MG63 (cell line): ENCODE measurements at regions not wholly inside any gene's neighbourhood (a gene's known extent, or its start where the extent isn't known, plus 50 kb on each side); places are given as distances from the start of the nearest gene placed in this dataset.
"Not testable (repeated sequence)": the region's sequence is repeated elsewhere in the genome, so short reads cannot be mapped to it uniquely, and the experiment has no call there.

Source experiments
- DNase-seq: peaks from one replicate; pipeline ENCODE4 v3.0.0-alpha.2; 2020
- H3K27me3 ChIP-seq: fragments of 250-450 bp; sonication (Bioruptor Pico); 2 replicates; pipeline ENCODE4 v1.5.1; 2020; ENCODE audit warnings: mild to moderate bottlenecking, moderate library complexity
- H3K36me3 ChIP-seq: fragments of 250-450 bp; sonication (Bioruptor Pico); 2 replicates; pipeline ENCODE4 v1.5.1; 2020; ENCODE audit warnings: mild to moderate bottlenecking, moderate library complexity
- H3K4me3 ChIP-seq: fragments of 250-450 bp; sonication (Bioruptor Pico); 2 replicates; pipeline ENCODE4 v1.5.1; 2020; ENCODE audit warnings: mild to moderate bottlenecking, moderate library complexity
- H3K9me3 ChIP-seq: fragments of 250-450 bp; sonication (Bioruptor Pico); 2 replicates; pipeline ENCODE4 v1.5.1; 2020; ENCODE audit warnings: mild to moderate bottlenecking, moderate library complexity

GRCh38 chr1:30361890-30362602, 361.3 kb downstream of the MATN1 start:
- H3K4me3 ChIP-seq, DNase-seq, H3K27me3 ChIP-seq, H3K36me3 ChIP-seq, H3K9me3 ChIP-seq: not testable (repeated sequence)

DNA sequence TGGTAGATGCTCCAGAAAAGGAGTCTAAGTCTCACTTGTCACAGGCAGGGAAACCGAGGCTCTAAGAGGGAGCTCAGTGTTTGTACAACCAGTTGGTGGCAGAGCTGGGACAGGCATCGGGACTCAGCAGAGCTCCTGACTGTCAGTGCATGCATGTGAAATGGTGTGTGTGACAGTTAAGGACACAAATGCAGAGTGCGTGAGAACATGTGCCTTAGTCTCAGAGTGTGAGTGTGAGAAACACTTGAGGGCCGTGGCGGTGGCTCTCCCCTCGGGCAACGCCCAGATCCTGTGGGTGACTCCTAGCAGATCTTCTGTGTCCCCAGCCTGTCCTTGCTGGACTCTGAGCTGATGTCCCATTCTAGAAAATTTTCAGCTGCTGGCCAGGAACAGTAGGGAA, 362.6 kb downstream of the MATN1 start:
- Histone ChIP-seq H3K36me3 (no peaks in the 10 kb centered on the region), H3K4me3 (no peak overlapping the region), H3K9me3 (no peaks in the 10 kb centered on the region), H3K27me3 (no peaks in the 10 kb centered on the region)
- DNase-seq, result no peak

DNA sequence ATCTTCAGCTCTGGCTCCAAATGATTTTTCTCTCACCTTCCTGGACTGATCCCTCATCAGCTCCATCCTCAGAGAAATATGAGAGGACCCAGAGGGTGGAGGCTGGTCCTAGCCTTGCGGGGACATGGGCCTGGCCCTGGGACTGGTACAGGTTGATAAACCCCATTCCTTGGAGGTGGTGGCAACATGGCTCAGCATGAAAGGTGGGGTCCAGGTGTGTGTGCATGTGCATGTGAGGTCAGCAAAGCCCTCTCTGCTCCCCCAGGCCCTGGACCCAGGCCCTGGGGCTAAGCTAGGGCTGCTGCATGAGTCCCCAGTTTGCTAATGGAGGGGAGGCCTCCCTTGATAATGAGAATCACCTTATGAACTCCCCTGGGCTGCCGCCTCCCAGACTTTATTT, 363.1 kb downstream of the MATN1 start:
- Histone ChIP-seq H3K4me3 (no peak overlapping the region), H3K36me3 (no peaks in the 10 kb centered on the region)
- no peak for DNase-seq

GRCh38 chr1:30359539-30360220, 363.7 kb downstream of the MATN1 start:
- Histone ChIP-seq H3K27me3 (no peaks in the 10 kb centered on the region), H3K4me3 (no peak overlapping the region), H3K9me3 (no peaks in the 10 kb centered on the region), H3K36me3 (no peaks in the 10 kb centered on the region)
- no peak for DNase-seq

More for the DNA sequence above, 363.1 kb downstream of the MATN1 start:
- H3K27me3 ChIP-seq, result no peaks in the 10 kb centered on the region
- H3K9me3 ChIP-seq, result no peaks in the 10 kb centered on the region

GRCh38 chr1:30358500-30358899, 364.9 kb downstream of the MATN1 start:
- Histone ChIP-seq H3K9me3 (no peaks in the 10 kb centered on the region), H3K4me3 (no peak overlapping the region), H3K36me3 (no peaks in the 10 kb centered on the region), H3K27me3 (no peaks in the 10 kb centered on the region)
- no peak for DNase-seq

DNA sequence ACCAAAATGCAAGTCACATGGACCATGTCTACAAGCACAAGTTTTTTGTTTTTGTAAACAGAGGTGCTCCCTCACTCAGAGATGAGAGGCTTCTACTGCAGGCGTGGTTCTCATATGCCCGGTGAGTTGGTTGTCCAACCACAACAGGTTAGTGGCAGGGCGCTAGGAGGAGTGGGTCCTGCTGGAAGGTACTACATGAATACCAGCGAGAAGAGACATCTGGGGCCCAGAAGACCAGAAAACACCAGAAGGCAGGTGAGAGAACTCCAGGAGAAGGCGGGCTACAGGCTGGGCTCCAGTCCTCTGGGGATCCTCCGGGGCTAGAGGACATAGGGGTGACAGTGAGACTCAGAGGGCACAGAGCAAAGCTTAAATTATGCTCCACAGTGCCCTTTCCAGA, 366.5 kb downstream of the MATN1 start:
- no peaks in the 10 kb centered on the region for H3K36me3 ChIP-seq
- H3K27me3 ChIP-seq, result no peaks in the 10 kb centered on the region
- no peak overlapping the region for H3K4me3 ChIP-seq
- H3K9me3 ChIP-seq, result no peaks in the 10 kb centered on the region
- no peak for DNase-seq

GRCh38 chr1:30354410-30354809, 369.0 kb downstream of the MATN1 start:
- DNase-seq, result no peak
- Histone ChIP-seq H3K27me3 (no peaks in the 10 kb centered on the region), H3K4me3 (no peak overlapping the region)

DNA sequence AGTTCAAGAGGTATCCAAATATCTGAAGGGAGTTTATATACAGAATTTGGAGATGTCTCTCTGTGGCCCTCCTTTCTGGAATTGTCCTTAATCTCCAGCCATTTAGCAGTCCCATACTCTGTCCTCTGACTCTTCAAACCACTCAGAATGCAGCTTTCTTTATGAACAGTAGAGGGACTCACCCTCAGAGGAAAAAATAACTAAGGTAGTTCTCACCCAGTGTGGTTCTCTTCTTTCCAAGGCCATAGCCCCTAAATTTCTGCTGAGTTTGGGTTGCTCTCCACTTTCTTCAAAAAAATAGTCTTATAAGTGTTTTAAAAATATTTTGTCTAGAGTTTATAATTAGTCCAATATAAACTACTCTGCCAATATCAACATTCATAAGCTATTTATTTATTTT, 369.7 kb downstream of the MATN1 start:
- Histone ChIP-seq H3K9me3 (peaks cover 1% of the 10 kb centered on the region; the same call in 1 of the 2 replicates), H3K27me3 (no peaks in the 10 kb centered on the region), H3K4me3 (no peak overlapping the region), H3K36me3 (no peaks in the 10 kb centered on the region)
- no peak for DNase-seq

More at GRCh38 chr1:30354410-30354809, 369.0 kb downstream of the MATN1 start:
- Histone ChIP-seq H3K9me3 (no peaks in the 10 kb centered on the region), H3K36me3 (no peaks in the 10 kb centered on the region)

DNA sequence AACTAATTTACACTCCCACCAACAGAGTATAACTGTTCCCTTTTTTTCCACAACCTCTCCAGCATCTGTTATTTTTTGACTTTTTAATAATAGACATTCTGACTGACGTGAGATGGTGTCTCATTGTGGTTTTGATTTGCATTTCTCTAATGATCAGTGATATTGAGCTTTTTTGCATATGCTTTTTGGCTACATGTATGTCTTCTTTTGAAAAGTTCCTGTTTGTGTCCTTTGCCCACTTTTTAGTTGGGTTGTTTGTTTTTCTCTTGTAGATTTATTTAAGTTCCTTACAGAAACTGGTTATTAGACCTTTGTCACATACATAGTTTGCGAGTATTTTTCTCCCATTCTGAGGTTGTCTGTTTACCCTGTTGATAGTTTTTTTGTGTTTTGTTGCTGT, 375.2 kb downstream of the MATN1 start:
- no peak for DNase-seq
- Histone ChIP-seq H3K36me3 (no peaks in the 10 kb centered on the region), H3K4me3 (no peak overlapping the region), H3K9me3 (peaks cover 16% of the 10 kb centered on the region), H3K27me3 (no peaks in the 10 kb centered on the region)

GRCh38 chr1:30345491-30346130, 377.8 kb downstream of the MATN1 start:
- Histone ChIP-seq H3K4me3 (no peak overlapping the region), H3K27me3 (no peaks in the 10 kb centered on the region), H3K9me3 (peaks cover 16% of the 10 kb centered on the region), H3K36me3 (no peaks in the 10 kb centered on the region)
- no peak for DNase-seq

DNA sequence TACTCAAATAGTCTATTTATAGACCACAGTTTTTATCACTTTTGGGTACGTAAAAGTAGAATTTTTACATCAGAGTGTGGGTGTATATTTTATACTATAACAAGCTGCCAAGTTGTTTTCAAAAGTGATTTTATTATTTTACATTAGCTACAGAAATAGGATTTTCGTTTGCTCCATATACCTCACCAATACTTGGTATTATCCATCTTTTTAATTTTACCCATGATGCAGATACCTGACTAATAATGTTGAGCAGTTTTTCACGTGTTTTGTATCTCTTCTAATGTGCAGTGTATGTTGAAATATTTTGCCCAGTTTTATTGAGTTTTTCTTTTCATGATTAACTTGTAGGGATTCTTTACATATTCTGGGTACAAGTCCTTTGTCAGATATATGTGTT, 379.8 kb downstream of the MATN1 start:
- no peak for DNase-seq
- H3K9me3 ChIP-seq, result peaks cover 14% of the 10 kb centered on the region

GRCh38 chr1:30342535-30343141, 380.7 kb downstream of the MATN1 start:
- Histone ChIP-seq H3K27me3 (no peaks in the 10 kb centered on the region), H3K9me3 (peaks cover 6% of the 10 kb centered on the region), H3K4me3 (no peak overlapping the region), H3K36me3 (no peaks in the 10 kb centered on the region)
- no peak for DNase-seq

More for the DNA sequence above, 379.8 kb downstream of the MATN1 start:
- H3K27me3 ChIP-seq, result no peaks in the 10 kb centered on the region
- H3K36me3 ChIP-seq, result no peaks in the 10 kb centered on the region
- H3K4me3 ChIP-seq, result no peak overlapping the region

DNA sequence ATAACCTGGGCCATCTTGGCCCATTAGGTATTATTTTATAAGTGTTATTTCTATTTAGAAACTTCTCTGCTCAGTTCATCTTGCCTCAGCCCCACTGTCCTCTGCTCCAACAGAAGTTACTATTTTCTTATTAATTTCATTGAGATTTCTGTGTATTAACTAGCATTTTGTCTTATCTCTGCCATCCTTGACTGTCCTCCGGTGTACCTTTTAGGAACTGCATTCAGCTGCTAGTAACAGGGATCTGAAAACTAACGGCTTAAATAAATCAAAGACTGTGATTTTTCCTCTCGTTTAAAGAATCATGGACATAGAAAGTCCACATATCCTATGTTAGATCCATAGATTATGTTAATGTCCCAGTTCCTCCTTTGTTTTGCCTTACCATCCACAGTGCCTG, 382.5 kb downstream of the MATN1 start:
- Histone ChIP-seq H3K9me3 (peaks cover 6% of the 10 kb centered on the region; the same call in 1 of the 2 replicates), H3K4me3 (no peak overlapping the region), H3K27me3 (no peaks in the 10 kb centered on the region), H3K36me3 (no peaks in the 10 kb centered on the region)
- no peak for DNase-seq

- H3K36me3 ChIP-seq, result no peaks in the 10 kb centered on the region
- no peak for DNase-seq
- H3K27me3 ChIP-seq, result no peaks in the 10 kb centered on the region
- H3K9me3 ChIP-seq, result peaks cover 6% of the 10 kb centered on the region; the same call in 1 of the 2 replicates
- H3K4me3 ChIP-seq, result no peak overlapping the region
These were observed 383.5 kb downstream of the MATN1 start for GRCh38 chr1:30339866-30340265.

- H3K36me3 ChIP-seq, result no peaks in the 10 kb centered on the region
- no peaks in the 10 kb centered on the region for H3K27me3 ChIP-seq
- no peak overlapping the region for H3K4me3 ChIP-seq
- DNase-seq, result no peak
- peaks cover 6% of the 10 kb centered on the region; the same call in 1 of the 2 replicates for H3K9me3 ChIP-seq
These were observed 384.6 kb downstream of the MATN1 start for GRCh38 chr1:30338765-30339164.

DNA sequence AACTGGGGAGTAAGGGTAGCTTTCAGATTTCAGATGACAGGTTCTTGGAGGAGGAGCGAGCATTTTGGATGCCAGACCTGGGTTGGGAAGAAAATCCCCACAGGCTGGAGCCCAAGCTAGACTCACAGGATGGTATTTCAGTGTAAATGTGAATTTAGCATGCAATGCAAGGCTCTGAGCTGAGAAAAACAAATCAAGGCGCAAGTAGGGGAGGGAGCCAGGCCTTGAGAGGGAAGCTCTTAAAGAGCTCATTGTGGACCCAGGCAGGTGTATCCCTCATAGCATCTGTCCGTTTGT, 386.1 kb downstream of the MATN1 start:
- Histone ChIP-seq H3K36me3 (no peaks in the 10 kb centered on the region), H3K4me3 (no peak overlapping the region), H3K9me3 (no peaks in the 10 kb centered on the region), H3K27me3 (no peaks in the 10 kb centered on the region)
- no peak for DNase-seq

DNA sequence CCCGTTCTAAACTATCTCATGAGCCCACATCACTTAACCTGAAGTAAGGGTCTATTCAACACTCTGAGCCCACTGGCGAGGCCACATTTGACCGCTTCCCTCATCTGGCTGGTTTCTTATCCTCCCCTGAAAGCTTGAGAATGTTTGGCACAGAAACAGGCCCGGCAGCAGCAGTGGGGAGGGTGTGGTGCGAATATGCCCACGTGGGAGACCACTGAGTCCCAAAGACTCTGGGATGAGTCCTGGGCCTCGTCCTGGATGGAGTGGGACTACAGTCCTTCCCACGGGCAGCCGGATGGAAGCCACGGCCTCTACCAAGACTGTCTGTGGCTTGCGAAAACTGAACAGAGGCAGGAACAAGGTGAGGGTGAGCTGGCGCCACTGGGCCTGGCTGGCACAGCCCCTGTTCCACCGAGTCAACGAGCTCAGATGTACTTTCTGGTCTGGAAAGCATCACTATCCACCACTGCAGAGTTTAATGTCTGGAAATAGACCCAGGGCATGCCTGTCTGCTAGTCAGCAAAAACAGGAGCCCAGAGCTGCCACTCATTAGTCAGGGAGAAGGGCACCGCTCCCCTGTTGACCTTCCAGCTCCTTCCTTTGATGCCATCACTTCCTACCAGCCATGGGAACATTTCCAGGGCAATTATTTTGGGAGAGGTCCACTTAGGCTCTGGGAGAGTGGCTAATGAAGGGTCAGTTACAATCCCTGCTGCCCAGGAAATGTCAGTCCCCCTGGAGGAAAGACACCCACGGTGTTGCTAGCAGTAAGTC, 386.6 kb downstream of the MATN1 start:
- DNase-seq, result no peak
- no peaks in the 10 kb centered on the region for H3K9me3 ChIP-seq
- H3K27me3 ChIP-seq, result no peaks in the 10 kb centered on the region
- H3K36me3 ChIP-seq, result no peaks in the 10 kb centered on the region
- H3K4me3 ChIP-seq, result no peak overlapping the region
